Upper lobe of left lung (tissue), 4 donors: ENCODE measurements at regions not wholly inside any gene's neighbourhood (a gene's known extent, or its start where the extent isn't known, plus 50 kb on each side); places are given as distances from the start of the nearest gene placed in this dataset.

ENCODE experiments used
- EP300 ChIP-seq, 4 donors: sonication (generic); formaldehyde crosslinking; IDR thresholded peaks; one replicate each; pipeline ENCODE4 v1.5.1; 2017; ENCODE audit warnings: antibody characterized with exemption in 4 of 4, control low read depth in 2 of 4
- POLR2A ChIP-seq, 4 donors: fragments of 450-650 bp; IDR thresholded peaks; one replicate each; pipeline ENCODE4 v1.5.1; 2016 to 2017; ENCODE audit warnings: antibody characterized with exemption in 4 of 4, mild to moderate bottlenecking in 2 of 4
- POLR2AphosphoS5 ChIP-seq, 2 donors: sonication (generic); formaldehyde crosslinking; IDR thresholded peaks; one replicate each; pipeline ENCODE4 v1.5.1; 2017; ENCODE audit warnings: antibody characterized with exemption in 2 of 2
- TF ChIP-seq, protein P1 (sequence below), 6 experiments: fragments of 450-650 bp in 4 of 6; fragments of 200-600 bp in 2 of 6; sonication (generic) in 2 of 6; IDR thresholded peaks; one replicate each; pipeline ENCODE4 v1.5.1; 2016 to 2019; ENCODE audit warnings: antibody characterized with exemption in 6 of 6

DNA sequence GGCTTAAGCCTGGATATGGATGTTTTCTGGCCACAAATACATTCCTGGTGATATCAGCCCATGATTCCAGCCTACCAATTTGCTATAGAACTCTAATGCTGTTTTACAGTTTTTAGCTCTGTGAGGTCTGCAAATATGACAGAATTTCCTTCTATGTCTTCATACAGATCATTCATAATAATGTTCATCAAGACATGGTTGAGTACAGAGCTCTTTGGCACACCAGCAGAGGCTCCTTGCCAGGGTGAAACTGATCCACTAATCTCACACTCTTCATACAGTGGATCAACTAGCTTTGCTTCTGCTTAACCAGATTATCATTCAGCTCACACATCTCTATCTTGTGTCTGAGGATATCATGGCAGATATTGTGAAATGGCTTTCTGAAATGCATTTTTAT is 672.1 kb downstream of the STK39 start:
- TF ChIP-seq, protein P1, sequence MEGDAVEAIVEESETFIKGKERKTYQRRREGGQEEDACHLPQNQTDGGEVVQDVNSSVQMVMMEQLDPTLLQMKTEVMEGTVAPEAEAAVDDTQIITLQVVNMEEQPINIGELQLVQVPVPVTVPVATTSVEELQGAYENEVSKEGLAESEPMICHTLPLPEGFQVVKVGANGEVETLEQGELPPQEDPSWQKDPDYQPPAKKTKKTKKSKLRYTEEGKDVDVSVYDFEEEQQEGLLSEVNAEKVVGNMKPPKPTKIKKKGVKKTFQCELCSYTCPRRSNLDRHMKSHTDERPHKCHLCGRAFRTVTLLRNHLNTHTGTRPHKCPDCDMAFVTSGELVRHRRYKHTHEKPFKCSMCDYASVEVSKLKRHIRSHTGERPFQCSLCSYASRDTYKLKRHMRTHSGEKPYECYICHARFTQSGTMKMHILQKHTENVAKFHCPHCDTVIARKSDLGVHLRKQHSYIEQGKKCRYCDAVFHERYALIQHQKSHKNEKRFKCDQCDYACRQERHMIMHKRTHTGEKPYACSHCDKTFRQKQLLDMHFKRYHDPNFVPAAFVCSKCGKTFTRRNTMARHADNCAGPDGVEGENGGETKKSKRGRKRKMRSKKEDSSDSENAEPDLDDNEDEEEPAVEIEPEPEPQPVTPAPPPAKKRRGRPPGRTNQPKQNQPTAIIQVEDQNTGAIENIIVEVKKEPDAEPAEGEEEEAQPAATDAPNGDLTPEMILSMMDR (IDR thresholded peaks at IDR 0.05) = no peak
- TF ChIP-seq POLR2A (IDR thresholded peaks at IDR 0.05) (no peak), POLR2AphosphoS5 (IDR thresholded peaks at IDR 0.05) (no peak), EP300 (IDR thresholded peaks at IDR 0.05) (no peak)
